ENCODE measurements at regions not wholly inside any gene's neighbourhood (a gene's known extent, or its start where the extent isn't known, plus 50 kb on each side); places are given as distances from the start of the nearest gene placed in this dataset.

GRCh38 chr4:67106861-67107460 is 438.3 kb downstream of the CENPC start:
- no peaks in the 10 kb centered on the region for H3K27me3 ChIP-seq
- no peak for DNase-seq
- TF ChIP-seq CTCF (IDR thresholded peaks at IDR 0.05) = no peak
- no peak for TF ChIP-seq POLR2A (IDR thresholded peaks at IDR 0.05)

GRCh38 chr4:67104145-67104544 is 441.2 kb downstream of the CENPC start:
- no peak for TF ChIP-seq CTCF (IDR thresholded peaks at IDR 0.05)
- TF ChIP-seq POLR2A (IDR thresholded peaks at IDR 0.05) = no peak
- H3K36me3 ChIP-seq = no peaks in the 10 kb centered on the region

More at GRCh38 chr4:67106861-67107460, 438.3 kb downstream of the CENPC start:
- Histone ChIP-seq H3K27ac (no peak overlapping the region), H3K4me3 (no peak overlapping the region), H3K36me3 (no peaks in the 10 kb centered on the region), H3K9me3 (no peaks in the 10 kb centered on the region), H3K4me1 (no peaks in the 10 kb centered on the region)

GRCh38 chr4:67103001-67103747 is 442.1 kb downstream of the CENPC start:
- H3K27me3 ChIP-seq = no peaks in the 10 kb centered on the region
- no peak overlapping the region for H3K4me3 ChIP-seq
- no peaks in the 10 kb centered on the region for H3K36me3 ChIP-seq
- DNase-seq = no peak
- TF ChIP-seq CTCF (IDR thresholded peaks at IDR 0.05) = no peak
- TF ChIP-seq POLR2A (IDR thresholded peaks at IDR 0.05) = no peak
- H3K9me3 ChIP-seq = no peaks in the 10 kb centered on the region
- no peaks in the 10 kb centered on the region for H3K4me1 ChIP-seq
- H3K27ac ChIP-seq = no peak overlapping the region

More at GRCh38 chr4:67104145-67104544, 441.2 kb downstream of the CENPC start:
- no peak for DNase-seq
- H3K4me3 ChIP-seq = no peak overlapping the region
- no peaks in the 10 kb centered on the region for H3K4me1 ChIP-seq
- H3K27ac ChIP-seq = no peak overlapping the region
- no peaks in the 10 kb centered on the region for H3K27me3 ChIP-seq
- no peaks in the 10 kb centered on the region for H3K9me3 ChIP-seq

GRCh38 chr4:67101612-67102011 is 443.7 kb downstream of the CENPC start:
- no peaks in the 10 kb centered on the region for H3K27me3 ChIP-seq
- H3K27ac ChIP-seq = no peak overlapping the region
- H3K4me3 ChIP-seq = no peak overlapping the region
- H3K4me1 ChIP-seq = no peaks in the 10 kb centered on the region
- H3K36me3 ChIP-seq = no peaks in the 10 kb centered on the region
- no peak for TF ChIP-seq CTCF (IDR thresholded peaks at IDR 0.05)
- no peak for TF ChIP-seq POLR2A (IDR thresholded peaks at IDR 0.05)
- no peak for DNase-seq
- no peaks in the 10 kb centered on the region for H3K9me3 ChIP-seq

GRCh38 chr4:67092351-67092750 is 453.0 kb downstream of the CENPC start:
- no peaks in the 10 kb centered on the region for H3K4me1 ChIP-seq

More at GRCh38 chr4:67092351-67092750, 453.0 kb downstream of the CENPC start:
- H3K4me3 ChIP-seq = no peak overlapping the region
- H3K9me3 ChIP-seq = no peaks in the 10 kb centered on the region
- TF ChIP-seq POLR2A (IDR thresholded peaks at IDR 0.05) = no peak
- no peak for TF ChIP-seq CTCF (IDR thresholded peaks at IDR 0.05)
- no peaks in the 10 kb centered on the region for H3K27me3 ChIP-seq
- DNase-seq = no peak
- H3K36me3 ChIP-seq = no peaks in the 10 kb centered on the region
- no peak overlapping the region for H3K27ac ChIP-seq
